HG03196 (cell line): ENCODE measurements at regions not wholly inside any gene's neighbourhood (a gene's known extent, or its start where the extent isn't known, plus 50 kb on each side); places are given as distances from the start of the nearest gene placed in this dataset.
"Not testable (repeated sequence)": the region's sequence is repeated elsewhere in the genome, so short reads cannot be mapped to it uniquely, and the experiment has no call there.

ENCODE experiments used
- ATAC-seq: cut with Tn5 transposase; IDR thresholded peaks from one replicate; pipeline ENCODE4 v1.9.1; 2021; ENCODE audit not compliant: unreplicated experiment

DNA sequence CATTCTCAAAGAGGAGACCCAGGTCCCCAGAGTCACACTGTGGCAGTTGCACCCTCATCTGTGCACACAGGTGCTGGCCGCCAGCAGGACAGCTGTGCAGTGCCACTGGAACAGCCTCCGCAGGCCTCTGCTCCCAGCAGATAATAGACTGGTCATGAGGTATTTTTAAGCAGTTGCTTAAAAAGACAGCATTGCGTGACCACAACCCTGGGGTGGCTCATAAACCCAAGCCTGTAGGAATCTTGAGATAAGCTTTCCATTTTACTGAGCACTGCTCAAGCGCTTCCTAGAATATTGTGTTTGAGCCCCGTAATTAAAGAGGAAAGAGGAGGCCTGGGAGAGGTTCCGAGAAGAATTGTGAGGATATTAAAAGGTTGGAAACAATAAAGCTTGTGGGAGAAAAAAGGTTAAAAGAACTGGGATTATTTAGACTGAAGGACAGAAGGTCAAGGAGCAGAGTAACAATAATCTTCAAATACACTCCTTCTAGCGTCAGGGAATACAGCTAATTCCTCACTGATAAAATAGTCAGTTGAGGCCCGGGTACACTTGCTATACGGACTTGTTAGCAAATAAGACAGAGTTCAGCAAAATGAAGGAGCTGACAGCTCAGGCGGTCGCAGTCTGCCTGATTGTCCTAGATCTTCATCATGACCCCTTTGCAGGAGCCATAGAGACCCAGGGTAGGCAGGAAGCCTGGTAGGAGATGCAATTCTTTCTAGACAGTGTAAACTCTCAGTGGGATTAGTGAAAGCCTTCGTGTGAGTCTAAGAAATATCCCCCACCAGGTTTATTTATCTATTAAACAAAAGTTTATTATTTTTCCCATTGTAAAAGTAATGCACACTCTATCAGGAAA, 86.2 kb upstream of the KIT start:
- ATAC-seq, result no peak

- no peak for ATAC-seq
Observed at GRCh38 chr4:54572152-54572542, 85.6 kb upstream of the KIT start.

- ATAC-seq, result no peak
Observed at GRCh38 chr4:54574500-54574899, 83.3 kb upstream of the KIT start.

DNA sequence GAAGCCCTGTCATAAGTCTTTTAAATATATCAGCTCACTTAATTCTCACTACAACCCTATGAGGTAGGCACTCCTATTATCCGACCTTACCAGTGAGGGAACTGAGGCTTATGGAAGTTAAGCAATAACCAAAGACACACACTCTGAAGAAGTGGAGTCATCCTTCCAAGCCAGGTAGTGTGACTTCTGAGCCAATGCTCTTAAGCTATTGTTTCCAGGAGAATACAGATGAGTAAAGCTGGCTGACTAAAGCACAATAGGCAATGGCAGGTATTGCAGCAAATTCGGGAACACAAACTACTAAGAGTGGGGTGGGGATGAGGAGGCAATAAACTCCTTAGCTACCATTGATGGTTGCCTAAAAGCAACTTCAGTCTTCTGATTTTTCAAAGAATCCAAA, 81.8 kb upstream of the KIT start:
- no peak for ATAC-seq

DNA sequence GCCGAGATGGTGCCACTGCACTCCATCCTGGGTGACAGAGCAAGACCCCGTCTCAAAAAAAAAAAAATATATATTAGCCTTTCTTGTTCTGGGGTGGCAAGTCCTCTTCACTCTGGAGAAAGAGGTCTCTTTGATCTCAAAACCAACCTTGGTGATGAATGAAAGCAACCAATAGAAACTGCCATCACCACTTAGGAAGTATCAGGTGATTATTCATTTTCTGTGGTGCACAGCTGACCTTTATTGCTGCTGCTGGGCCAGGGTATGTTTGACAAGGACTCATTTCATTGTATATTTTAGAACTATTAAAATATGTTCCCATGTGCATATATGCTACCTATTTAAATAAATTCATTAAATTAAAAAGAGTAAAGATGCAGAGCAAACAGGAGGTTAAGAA, 76.0 kb upstream of the KIT start:
- ATAC-seq, result no peak

DNA sequence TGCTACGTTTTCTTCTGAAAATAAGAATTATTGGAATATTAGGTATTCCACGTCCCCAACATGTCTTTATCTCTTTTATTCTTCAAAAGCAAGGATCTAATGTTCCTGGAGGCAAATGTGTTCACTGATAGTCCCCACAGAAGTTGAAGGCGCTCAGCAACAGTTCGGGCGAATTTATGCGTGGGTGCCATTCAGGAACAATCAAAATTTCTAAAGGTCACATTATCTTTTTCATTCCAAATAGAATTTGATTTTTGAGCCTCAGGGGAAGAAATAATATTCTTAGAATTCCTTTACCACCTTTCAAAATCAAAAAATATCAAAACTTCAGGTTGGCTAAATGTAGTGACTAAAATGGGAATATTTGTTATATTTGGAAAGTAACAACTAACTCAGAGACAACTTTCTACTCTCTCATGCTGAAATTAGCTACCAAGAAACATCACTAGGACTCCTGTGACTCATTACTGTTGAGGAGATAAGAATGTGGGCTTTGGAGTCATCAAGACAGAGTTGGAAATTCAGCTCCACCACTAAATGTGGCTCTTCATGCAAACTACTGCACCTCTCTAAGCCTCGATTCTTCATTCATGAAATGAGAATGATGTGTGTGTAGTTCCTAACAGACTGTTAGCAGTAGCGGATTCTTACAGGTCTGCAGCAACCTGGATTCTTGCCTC, 72.3 kb upstream of the KIT start:
- no peak for ATAC-seq

GRCh38 chr4:54586320-54586955, 71.3 kb upstream of the KIT start:
- no peak for ATAC-seq

DNA sequence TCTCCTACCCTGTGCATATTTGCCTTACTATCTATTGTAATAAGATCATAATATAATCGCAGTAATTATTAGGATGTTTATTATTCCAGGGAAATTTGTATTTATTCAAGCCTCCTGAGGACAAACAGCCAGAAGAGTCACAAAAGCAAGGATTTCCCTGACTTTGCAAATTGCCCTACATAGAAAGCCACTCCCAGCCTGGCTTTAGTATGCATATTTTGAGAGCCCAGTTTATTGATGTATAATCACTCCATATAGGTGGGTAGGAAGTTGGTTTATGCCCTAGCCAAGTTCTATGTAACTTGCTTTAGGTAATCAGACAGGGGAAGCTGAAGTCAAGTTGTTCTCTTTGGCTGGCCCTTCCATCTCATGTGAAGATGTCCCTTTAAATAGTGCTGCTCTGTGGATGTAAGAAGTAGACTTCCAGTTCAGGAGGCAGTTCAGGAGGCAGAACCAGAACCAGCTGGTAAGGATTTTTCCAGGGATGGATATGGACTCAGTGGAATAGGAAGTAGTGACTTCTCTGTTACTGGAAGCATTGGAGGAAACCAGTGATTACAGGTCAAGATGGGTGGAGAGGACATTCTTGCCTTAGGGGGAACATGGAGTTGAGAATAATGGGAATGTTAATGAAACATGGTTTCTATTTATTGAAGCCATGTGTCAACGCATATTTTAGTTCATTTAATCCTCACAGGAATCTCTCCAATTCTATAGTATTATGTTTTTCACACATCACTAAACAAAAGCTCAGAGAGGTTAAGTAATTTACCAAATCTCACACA, 70.5 kb upstream of the KIT start:
- ATAC-seq, result no peak

DNA sequence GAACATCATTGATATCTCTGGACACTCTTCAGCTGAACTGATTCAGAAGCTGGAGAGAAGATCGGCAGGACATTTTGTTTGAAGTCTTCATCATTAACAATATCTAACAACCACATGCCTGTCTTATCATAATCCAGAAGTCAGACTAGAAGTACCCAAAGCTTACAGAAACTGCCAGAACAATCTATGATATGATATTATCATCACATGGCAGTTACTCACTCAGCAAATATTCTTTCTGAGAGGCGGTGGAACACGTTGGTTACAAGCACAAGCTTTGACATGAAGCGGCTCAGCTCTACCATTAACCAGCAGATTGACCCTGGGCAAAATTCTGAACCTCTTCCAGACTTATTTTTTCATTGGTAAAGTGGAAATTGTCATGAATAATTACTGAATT, 69.4 kb upstream of the KIT start:
- no peak for ATAC-seq

- ATAC-seq, result no peak
Observed at GRCh38 chr4:54589586-54589985, 68.2 kb upstream of the KIT start.

DNA sequence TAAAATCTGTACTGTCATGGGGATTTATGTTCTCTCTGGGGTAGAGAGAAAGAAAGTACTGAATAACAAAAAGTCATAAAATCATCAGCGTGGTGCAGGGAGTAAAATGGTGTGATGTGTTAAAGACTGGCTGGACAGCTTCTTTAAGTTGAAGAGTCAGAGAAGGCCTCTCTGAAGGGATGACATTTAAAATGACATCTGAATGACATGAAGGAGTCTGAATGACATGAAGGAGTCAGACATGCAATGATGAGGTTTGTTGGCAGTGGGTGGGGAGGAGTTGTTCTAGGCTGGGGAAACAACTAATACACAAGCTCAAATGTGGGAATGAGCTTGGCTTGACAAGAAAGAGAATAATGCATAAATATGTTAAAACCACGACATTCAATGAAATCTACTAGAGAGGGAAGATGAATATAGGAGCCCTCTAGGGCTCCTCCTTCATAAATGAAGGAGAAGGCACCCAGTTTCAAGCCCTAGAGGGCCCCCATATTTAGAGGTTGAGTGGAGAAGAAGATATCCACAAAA, 63.9 kb upstream of the KIT start:
- ATAC-seq, result no peak

DNA sequence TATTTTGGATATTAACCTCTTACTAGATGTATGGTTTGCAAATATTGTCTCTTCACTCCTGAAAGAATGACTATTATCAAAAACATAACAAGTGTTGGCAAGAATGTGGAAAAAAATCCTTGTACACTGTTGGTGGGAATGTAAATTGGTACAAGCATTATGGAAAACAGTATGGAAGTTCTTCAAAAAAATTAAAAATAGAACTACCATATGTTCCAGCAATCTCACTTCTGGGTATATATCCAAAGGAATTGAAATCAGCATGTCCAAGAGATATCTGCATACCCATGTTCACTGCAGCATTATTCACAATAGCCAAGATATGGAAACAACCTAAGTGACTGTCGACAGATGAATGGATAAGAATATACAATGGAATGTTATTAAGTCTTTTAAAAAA, 61.6 kb upstream of the KIT start:
- ATAC-seq, result no peak

GRCh38 chr4:54597678-54598077, 60.1 kb upstream of the KIT start:
- not testable (repeated sequence) for ATAC-seq

DNA sequence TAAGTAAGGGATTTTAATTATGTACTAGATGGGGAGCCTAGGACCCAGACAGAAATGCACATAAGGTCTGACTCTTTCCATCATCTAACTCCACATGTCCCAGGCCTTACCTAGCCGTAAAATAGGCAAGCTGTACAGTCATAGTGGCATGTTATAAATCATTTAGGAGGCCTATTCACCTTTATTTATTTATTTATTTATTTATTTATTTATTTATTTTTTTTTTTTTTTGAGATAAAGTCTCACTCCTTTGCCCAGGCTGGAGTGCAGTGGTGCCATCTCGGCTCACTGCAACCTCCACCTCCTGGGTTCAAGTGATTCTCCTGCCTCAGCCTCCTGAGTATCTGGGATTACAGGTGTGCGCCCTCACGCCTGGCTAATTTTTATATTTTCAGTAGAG, 55.6 kb upstream of the KIT start:
- not testable (repeated sequence) for ATAC-seq

- ATAC-seq, result no peak
Observed at GRCh38 chr4:54607067-54607466, 50.7 kb upstream of the KIT start.

- ATAC-seq, result no peak
Observed at GRCh38 chr4:54607521-54607920, 50.2 kb upstream of the KIT start.
